MCF 10A (cell line): ENCODE measurements at regions not wholly inside any gene's neighbourhood (a gene's known extent, or its start where the extent isn't known, plus 50 kb on each side); places are given as distances from the start of the nearest gene placed in this dataset.

Experiments used
- BruUV-seq: library from RNA; stranded (reverse); fragments of 400-500 nt; replicated peaks from 2 replicates; lab custom pipeline; 2021; lab: Mats Ljungman, UMichigan
- CTCF ChIA-PET: fragments of 300-600 bp; sonication (Branson Sonifier 250); formaldehyde crosslinking; extraction: SDS; loops from one replicate; lab custom pipeline; 2021; ENCODE audit warnings: antibody characterized with exemption, inconsistent platforms; lab: Yijun Ruan, JAX
- POLR2A ChIA-PET: fragments of 300-600, 350-650 bp; sonication (Branson Sonifier 250); formaldehyde crosslinking; extraction: SDS; loops from one replicate; lab custom pipeline; 2020; ENCODE audit warnings: antibody characterized with exemption, inconsistent platforms; lab: Yijun Ruan, JAX
- DNase-seq: peaks from one replicate; pipeline ENCODE4 v3.0.0-alpha.2; 2018; ENCODE audit not compliant: unreplicated experiment
- H3K27ac Mint-ChIP-seq: one replicate; pipeline ENCODE4 v1.8.0; 2022; ENCODE audit warnings: mild to moderate bottlenecking, low read depth, mixed read lengths; ENCODE audit not compliant: unreplicated experiment
- H3K27me3 Mint-ChIP-seq: one replicate; pipeline ENCODE4 v1.8.0; 2022; ENCODE audit warnings: mixed read lengths; ENCODE audit not compliant: insufficient read depth, unreplicated experiment
- H3K36me3 Mint-ChIP-seq: one replicate; pipeline ENCODE4 v1.8.0; 2022; ENCODE audit warnings: mild to moderate bottlenecking, moderate library complexity, mixed read lengths; ENCODE audit not compliant: insufficient read depth, unreplicated experiment
- H3K4me1 Mint-ChIP-seq: one replicate; pipeline ENCODE4 v1.8.0; 2022; ENCODE audit warnings: mixed read lengths; ENCODE audit not compliant: insufficient read depth, unreplicated experiment
- H3K4me3 Mint-ChIP-seq: one replicate; pipeline ENCODE4 v1.8.0; 2022; ENCODE audit warnings: mild to moderate bottlenecking, moderate library complexity, mixed read lengths; ENCODE audit not compliant: unreplicated experiment
- H3K9me3 Mint-ChIP-seq: one replicate; pipeline ENCODE4 v1.8.0; 2022; ENCODE audit warnings: mixed read lengths; ENCODE audit not compliant: unreplicated experiment
- intact Hi-C: fragments of 100-400 bp; cut with micrococcal nuclease; formaldehyde crosslinking; loops from 2 replicates; pipeline ENCODE4 v1.14.1; 2022
- TF ChIP-seq, protein P1 (sequence below): fragments of 200-600 bp; IDR thresholded peaks from one replicate; pipeline ENCODE4 v1.8.0; 2022; ENCODE audit warnings: antibody characterized with exemption, mild to moderate bottlenecking; ENCODE audit not compliant: unreplicated experiment

GRCh38 chr12:33588725-33589405 lies 149.2 kb upstream of the SYT10 start:
- Mint-ChIP-seq H3K4me1 (peaks cover 11% of the 10 kb centered on the region), H3K4me3 (no peak overlapping the region), H3K27ac (no peak overlapping the region), H3K9me3 (no peaks in the 10 kb centered on the region), H3K36me3 (no peaks in the 10 kb centered on the region), H3K27me3 (no peaks in the 10 kb centered on the region)
- no TSS peak for BruUV-seq
- TF ChIP-seq, protein P1, sequence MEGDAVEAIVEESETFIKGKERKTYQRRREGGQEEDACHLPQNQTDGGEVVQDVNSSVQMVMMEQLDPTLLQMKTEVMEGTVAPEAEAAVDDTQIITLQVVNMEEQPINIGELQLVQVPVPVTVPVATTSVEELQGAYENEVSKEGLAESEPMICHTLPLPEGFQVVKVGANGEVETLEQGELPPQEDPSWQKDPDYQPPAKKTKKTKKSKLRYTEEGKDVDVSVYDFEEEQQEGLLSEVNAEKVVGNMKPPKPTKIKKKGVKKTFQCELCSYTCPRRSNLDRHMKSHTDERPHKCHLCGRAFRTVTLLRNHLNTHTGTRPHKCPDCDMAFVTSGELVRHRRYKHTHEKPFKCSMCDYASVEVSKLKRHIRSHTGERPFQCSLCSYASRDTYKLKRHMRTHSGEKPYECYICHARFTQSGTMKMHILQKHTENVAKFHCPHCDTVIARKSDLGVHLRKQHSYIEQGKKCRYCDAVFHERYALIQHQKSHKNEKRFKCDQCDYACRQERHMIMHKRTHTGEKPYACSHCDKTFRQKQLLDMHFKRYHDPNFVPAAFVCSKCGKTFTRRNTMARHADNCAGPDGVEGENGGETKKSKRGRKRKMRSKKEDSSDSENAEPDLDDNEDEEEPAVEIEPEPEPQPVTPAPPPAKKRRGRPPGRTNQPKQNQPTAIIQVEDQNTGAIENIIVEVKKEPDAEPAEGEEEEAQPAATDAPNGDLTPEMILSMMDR: no peak
- POLR2A ChIA-PET: interaction anchor here (0.6 kb wide), 2 partner anchors 20 to 102 kb away, joined by 3 to 4 read pairs; no protein-coding TSS in a partner anchor
- DNase-seq: no peak
- intact Hi-C loops: loop anchor here (5.0 kb wide), 1 partner anchor 832 kb away; the partner anchor contains the start of gene YARS2
- CTCF ChIA-PET: interaction anchor here (0.6 to 1.3 kb wide), 4 partner anchors 9 to 939 kb away, joined by 3 to 7 read pairs (median 3); no protein-coding TSS in a partner anchor

GRCh38 chr12:33589576-33590114 lies 150.0 kb upstream of the SYT10 start:
- no TSS peak for BruUV-seq
- Mint-ChIP-seq H3K9me3 (no peaks in the 10 kb centered on the region), H3K27me3 (no peaks in the 10 kb centered on the region), H3K27ac (no peak overlapping the region), H3K4me1 (peaks cover 11% of the 10 kb centered on the region), H3K36me3 (no peaks in the 10 kb centered on the region), H3K4me3 (no peak overlapping the region)
- ChIA-PET CTCF (interaction anchor here (1.0 to 1.3 kb wide), 2 partner anchors 8 to 642 kb away, joined by 3 read pairs; no protein-coding TSS in a partner anchor), POLR2A (no interaction called here)
- no peak for DNase-seq
- intact Hi-C loops: loop anchor here (5.0 kb wide), 1 partner anchor 832 kb away; the partner anchor contains the start of gene YARS2
- TF ChIP-seq, protein P1: no peak

GRCh38 chr12:33593753-33594152 lies 154.1 kb upstream of the SYT10 start:
- no TSS peak for BruUV-seq
- H3K27ac Mint-ChIP-seq: no peak overlapping the region
- H3K36me3 Mint-ChIP-seq: no peaks in the 10 kb centered on the region
- ChIA-PET POLR2A (no interaction called here), CTCF (no interaction called here)
- TF ChIP-seq, protein P1: no peak
- H3K4me1 Mint-ChIP-seq: no peaks in the 10 kb centered on the region
- DNase-seq: no peak
- H3K27me3 Mint-ChIP-seq: peaks cover 11% of the 10 kb centered on the region
- intact Hi-C loops: no loop called here
- H3K4me3 Mint-ChIP-seq: no peak overlapping the region
- no peaks in the 10 kb centered on the region for H3K9me3 Mint-ChIP-seq

GRCh38 chr12:33596061-33596460 lies 156.4 kb upstream of the SYT10 start:
- Mint-ChIP-seq H3K4me3 (no peak overlapping the region), H3K27ac (no peak overlapping the region), H3K4me1 (no peaks in the 10 kb centered on the region), H3K36me3 (no peaks in the 10 kb centered on the region), H3K27me3 (peaks cover 27% of the 10 kb centered on the region), H3K9me3 (no peaks in the 10 kb centered on the region)
- BruUV-seq: no TSS peak
- TF ChIP-seq, protein P1: no peak
- CTCF ChIA-PET: interaction anchor here (0.7 kb wide), 1 partner anchor 24 kb away, joined by 3 read pairs; no protein-coding TSS in a partner anchor
- peak; percentile 18 for DNase-seq
- POLR2A ChIA-PET: no interaction called here
- intact Hi-C loops: no loop called here
